ENCODE measurements at regions not wholly inside any gene's neighbourhood (a gene's known extent, or its start where the extent isn't known, plus 50 kb on each side); places are given as distances from the start of the nearest gene placed in this dataset.

DNA sequence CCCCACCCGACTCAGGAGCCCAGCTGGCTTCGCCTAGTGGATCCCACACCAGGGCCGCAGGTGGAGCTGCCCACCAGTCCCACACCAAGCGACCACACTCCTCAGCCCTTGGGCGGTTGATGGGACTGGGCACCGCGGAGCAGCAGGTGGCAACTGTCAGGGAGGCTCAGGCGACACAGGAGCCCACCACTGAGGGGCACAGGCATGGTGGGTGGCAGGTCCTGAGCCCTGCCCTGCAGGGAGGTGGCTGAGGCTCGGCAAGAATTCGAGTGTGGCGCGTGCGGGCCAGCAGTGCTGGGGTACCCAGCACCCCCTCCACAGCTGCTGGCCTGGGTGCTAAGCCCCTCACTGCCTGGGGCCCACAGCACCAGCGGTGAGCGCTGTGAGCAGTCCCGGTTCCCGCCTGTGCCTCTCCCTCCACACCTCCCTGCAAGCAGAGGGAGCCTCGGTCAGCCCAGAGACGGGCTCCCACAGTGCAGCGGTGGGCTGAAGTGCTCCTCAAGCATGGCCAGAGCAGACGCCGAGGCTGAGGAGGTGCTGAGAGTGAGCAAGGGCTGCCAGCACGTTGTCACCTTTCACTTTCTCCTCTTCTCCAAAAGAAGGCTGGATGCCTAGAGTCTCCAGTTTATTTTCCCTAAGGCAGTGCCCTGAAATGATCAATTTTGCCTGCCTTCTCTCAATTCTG, 1440.7 kb upstream of the ZEB2 start:
- Histone ChIP-seq H3K27me3 (ENCODE audit: insufficient read depth, low read length) (no peaks in the 10 kb centered on the region), H3K27ac (ENCODE audit: low read depth, low read length) (no peak overlapping the region), H3K36me3 (ENCODE audit: control insufficient read depth in 1 of 2, insufficient read depth in 2 of 2, low read length in 2 of 2) (no peaks in the 10 kb centered on the region), H2AFZ (ENCODE audit: low read depth, low read length, poor library complexity, severe bottlenecking) (no peak overlapping the region), H3K79me2 (ENCODE audit: insufficient read depth, low read length) (no peaks in the 10 kb centered on the region), H3K4me3 (replicated peaks in 1 of 2; ENCODE audit: low read depth in 1 of 2, low read length in 2 of 2) (no peak overlapping the region), H3K9me3 (ENCODE audit: control insufficient read depth in 1 of 2, insufficient read depth in 1 of 2, low read depth in 1 of 2, low read length in 2 of 2) (no peaks in the 10 kb centered on the region), H4K20me1 (ENCODE audit: insufficient read depth) (no peaks in the 10 kb centered on the region), H3K9me2 (ENCODE audit: insufficient read depth) (no peaks in the 10 kb centered on the region), H3K4me2 (ENCODE audit: low read length) (no peak overlapping the region), H3K9ac (ENCODE audit: low read length) (no peak overlapping the region), H3K4me1 (ENCODE audit: control insufficient read depth in 1 of 2, insufficient read depth in 2 of 2, low read length in 2 of 2) (no peaks in the 10 kb centered on the region)
- DNase-seq (ENCODE audit: low read depth, low spot score) (no peak), ATAC-seq (no peak)
- ChIA-PET RAD21 (ENCODE audit: low non-redundant PET in 1 of 2, low total read pairs in 2 of 2, uncharacterized antibody in 2 of 2, unreplicated experiment in 2 of 2) (no interaction called here), POLR2A (no interaction called here), CTCF (no interaction called here)
- no peak for TF ChIP-seq SRF (IDR thresholded peaks at IDR 0.05; ENCODE audit: low read depth)
- no peak for TF ChIP-seq ATF3 (IDR thresholded peaks at IDR 0.05)
- TF ChIP-seq CBX3 (IDR thresholded peaks at IDR 0.05; ENCODE audit: low read depth): no peak
- TF ChIP-seq SIN3A (IDR thresholded peaks at IDR 0.05; ENCODE audit: low read depth): no peak
- no peak for TF ChIP-seq POLR2A (IDR thresholded peaks at IDR 0.05; ENCODE audit: borderline replicate concordance, extremely low read depth, insufficient read depth, insufficient read length)
- TF ChIP-seq, protein P1, sequence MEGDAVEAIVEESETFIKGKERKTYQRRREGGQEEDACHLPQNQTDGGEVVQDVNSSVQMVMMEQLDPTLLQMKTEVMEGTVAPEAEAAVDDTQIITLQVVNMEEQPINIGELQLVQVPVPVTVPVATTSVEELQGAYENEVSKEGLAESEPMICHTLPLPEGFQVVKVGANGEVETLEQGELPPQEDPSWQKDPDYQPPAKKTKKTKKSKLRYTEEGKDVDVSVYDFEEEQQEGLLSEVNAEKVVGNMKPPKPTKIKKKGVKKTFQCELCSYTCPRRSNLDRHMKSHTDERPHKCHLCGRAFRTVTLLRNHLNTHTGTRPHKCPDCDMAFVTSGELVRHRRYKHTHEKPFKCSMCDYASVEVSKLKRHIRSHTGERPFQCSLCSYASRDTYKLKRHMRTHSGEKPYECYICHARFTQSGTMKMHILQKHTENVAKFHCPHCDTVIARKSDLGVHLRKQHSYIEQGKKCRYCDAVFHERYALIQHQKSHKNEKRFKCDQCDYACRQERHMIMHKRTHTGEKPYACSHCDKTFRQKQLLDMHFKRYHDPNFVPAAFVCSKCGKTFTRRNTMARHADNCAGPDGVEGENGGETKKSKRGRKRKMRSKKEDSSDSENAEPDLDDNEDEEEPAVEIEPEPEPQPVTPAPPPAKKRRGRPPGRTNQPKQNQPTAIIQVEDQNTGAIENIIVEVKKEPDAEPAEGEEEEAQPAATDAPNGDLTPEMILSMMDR (IDR thresholded peaks at IDR 0.05 in 2 of 3, conservative IDR thresholded peaks at IDR 0.05 in 1 of 3; ENCODE audit: borderline replicate concordance in 1 of 3, insufficient read depth in 1 of 3, low read depth in 2 of 3, low read length in 2 of 3): no peak
- no peak for TF ChIP-seq RAD21 (IDR thresholded peaks at IDR 0.05; ENCODE audit: low read depth)
- TF ChIP-seq ELF1 (IDR thresholded peaks at IDR 0.05; ENCODE audit: borderline replicate concordance, low read depth): no peak
- no TSS peak for BruUV-seq (replicated peaks)
- intact Hi-C loops (cut with micrococcal nuclease): no loop called here

- BruUV-seq (replicated peaks): no TSS peak
- intact Hi-C loops (cut with micrococcal nuclease): no loop called here
- H3K9me3 ChIP-seq (ENCODE audit: control insufficient read depth in 1 of 2, insufficient read depth in 1 of 2, low read depth in 1 of 2, low read length in 2 of 2): no peaks in the 10 kb centered on the region
- H3K4me1 ChIP-seq (ENCODE audit: control insufficient read depth in 1 of 2, insufficient read depth in 2 of 2, low read length in 2 of 2): no peaks in the 10 kb centered on the region
- no peak overlapping the region for H3K4me2 ChIP-seq (ENCODE audit: low read length)
- no peak overlapping the region for H3K9ac ChIP-seq (ENCODE audit: low read length)
- H3K9me2 ChIP-seq (ENCODE audit: insufficient read depth): no peaks in the 10 kb centered on the region
- H3K4me3 ChIP-seq (replicated peaks in 1 of 2; ENCODE audit: low read depth in 1 of 2, low read length in 2 of 2): no peak overlapping the region
- no peak overlapping the region for H3K27ac ChIP-seq (ENCODE audit: low read depth, low read length)
- ATAC-seq: no peak
- H2AFZ ChIP-seq (ENCODE audit: low read depth, low read length, poor library complexity, severe bottlenecking): no peak overlapping the region
- H3K27me3 ChIP-seq (ENCODE audit: insufficient read depth, low read length): no peaks in the 10 kb centered on the region
- CTCF ChIA-PET: no interaction called here
- POLR2A ChIA-PET: no interaction called here
- DNase-seq (ENCODE audit: low read depth, low spot score): no peak
- no peaks in the 10 kb centered on the region for H3K79me2 ChIP-seq (ENCODE audit: insufficient read depth, low read length)
- H4K20me1 ChIP-seq (ENCODE audit: insufficient read depth): no peaks in the 10 kb centered on the region
- RAD21 ChIA-PET (ENCODE audit: low non-redundant PET in 1 of 2, low total read pairs in 2 of 2, uncharacterized antibody in 2 of 2, unreplicated experiment in 2 of 2): no interaction called here
- no peaks in the 10 kb centered on the region for H3K36me3 ChIP-seq (ENCODE audit: control insufficient read depth in 1 of 2, insufficient read depth in 2 of 2, low read length in 2 of 2)
- no peak for TF ChIP-seq TCF7L2 (IDR thresholded peaks at IDR 0.05; ENCODE audit: borderline replicate concordance, extremely low read depth, insufficient read depth, insufficient read length)
- TF ChIP-seq, protein P1 (IDR thresholded peaks at IDR 0.05 in 2 of 3, conservative IDR thresholded peaks at IDR 0.05 in 1 of 3; ENCODE audit: borderline replicate concordance in 1 of 3, insufficient read depth in 1 of 3, low read depth in 2 of 3, low read length in 2 of 3): no peak
- no peak for TF ChIP-seq SP1 (IDR thresholded peaks at IDR 0.05; ENCODE audit: low read depth)
- TF ChIP-seq SRF (IDR thresholded peaks at IDR 0.05; ENCODE audit: low read depth): no peak
- no peak for TF ChIP-seq REST (IDR thresholded peaks at IDR 0.05; ENCODE audit: low read depth)
- TF ChIP-seq FOSL1 (IDR thresholded peaks at IDR 0.05; ENCODE audit: low read depth): no peak
These were observed 1438.7 kb upstream of the ZEB2 start for GRCh38 chr2:145958611-145959010.
